DOHH2 (cell line): ENCODE measurements at regions not wholly inside any gene's neighbourhood (a gene's known extent, or its start where the extent isn't known, plus 50 kb on each side); places are given as distances from the start of the nearest gene placed in this dataset.

Experiments
- H3F3A ChIP-seq: fragments of 200-600 bp; sonication (generic), shearing (Covaris generic); 2 replicates; pipeline ENCODE4 v1.6.0; 2016; ENCODE audit warnings: antibody characterized with exemption, mild to moderate bottlenecking; ENCODE audit not compliant: control insufficient read depth, insufficient read depth
- H3K27ac ChIP-seq: fragments of 200-600 bp; sonication (generic); 2 replicates; pipeline ENCODE4 v1.5.1; 2014; ENCODE audit warnings: low read depth, mild to moderate bottlenecking, low read length, moderate library complexity
- H3K27me3 ChIP-seq: fragments of 200-600 bp; sonication (generic); 2 replicates; pipeline ENCODE4 v1.6.1; 2014; ENCODE audit warnings: mild to moderate bottlenecking, low read length, mixed read lengths; ENCODE audit not compliant: control insufficient read depth
- H3K36me3 ChIP-seq: fragments of 200-600 bp; sonication (generic); 2 replicates; pipeline ENCODE4 v1.6.1; 2014; ENCODE audit warnings: mild to moderate bottlenecking, low read length, moderate library complexity, mixed read lengths; ENCODE audit not compliant: control insufficient read depth
- H3K4me1 ChIP-seq: fragments of 200-600 bp; sonication (generic); 2 replicates; pipeline ENCODE4 v1.6.1; 2014; ENCODE audit warnings: mild to moderate bottlenecking, low read length, mixed read lengths; ENCODE audit not compliant: control insufficient read depth
- H3K4me2 ChIP-seq: fragments of 200-600 bp; sonication (generic); 2 replicates; pipeline ENCODE4 v1.6.0; 2014; ENCODE audit warnings: mild to moderate bottlenecking, low read length, moderate library complexity
- H3K4me3 ChIP-seq: fragments of 200-600 bp; sonication (generic); 2 replicates; pipeline ENCODE4 v1.5.1; 2014; ENCODE audit warnings: mild to moderate bottlenecking, low read length, mixed read lengths
- H3K79me2 ChIP-seq: fragments of 200-600 bp; sonication (generic); 2 replicates; pipeline ENCODE4 v1.6.1; 2014; ENCODE audit warnings: mild to moderate bottlenecking, low read length, mixed read lengths; ENCODE audit not compliant: control insufficient read depth
- H3K9me2 ChIP-seq: fragments of 200-600 bp; sonication (generic); replicated peaks from 2 replicates; pipeline ENCODE4 v1.6.1; 2014; ENCODE audit warnings: mild to moderate bottlenecking, low read length, mixed read lengths; ENCODE audit not compliant: control insufficient read depth
- H3K9me3 ChIP-seq: fragments of 200-600 bp; sonication (generic); 2 replicates; pipeline ENCODE4 v1.6.1; 2014; ENCODE audit warnings: antibody characterized with exemption, low read length, mixed read lengths; ENCODE audit not compliant: control insufficient read depth, insufficient read depth
- H4K20me1 ChIP-seq: fragments of 200-600 bp; sonication (generic); 2 replicates; pipeline ENCODE4 v1.6.0; 2014; ENCODE audit warnings: low read depth, mild to moderate bottlenecking, antibody characterized with exemption, low read length, moderate library complexity; ENCODE audit not compliant: control insufficient read depth, insufficient read depth
- CTCF ChIP-seq: fragments of 200-600 bp; sonication (generic); IDR thresholded peaks from one replicate; pipeline ENCODE4 v1.5.1; 2014; ENCODE audit warnings: antibody characterized with exemption, mild to moderate bottlenecking, low read depth, low read length; ENCODE audit not compliant: poor library complexity, severe bottlenecking
- EZH2phosphoT487 ChIP-seq: fragments of 200-600 bp; sonication (generic); IDR thresholded peaks from 2 replicates; pipeline ENCODE4 v1.6.1; 2017; ENCODE audit warnings: borderline replicate concordance, mild to moderate bottlenecking, antibody characterized with exemption, low read length, moderate library complexity, mixed read lengths

DNA sequence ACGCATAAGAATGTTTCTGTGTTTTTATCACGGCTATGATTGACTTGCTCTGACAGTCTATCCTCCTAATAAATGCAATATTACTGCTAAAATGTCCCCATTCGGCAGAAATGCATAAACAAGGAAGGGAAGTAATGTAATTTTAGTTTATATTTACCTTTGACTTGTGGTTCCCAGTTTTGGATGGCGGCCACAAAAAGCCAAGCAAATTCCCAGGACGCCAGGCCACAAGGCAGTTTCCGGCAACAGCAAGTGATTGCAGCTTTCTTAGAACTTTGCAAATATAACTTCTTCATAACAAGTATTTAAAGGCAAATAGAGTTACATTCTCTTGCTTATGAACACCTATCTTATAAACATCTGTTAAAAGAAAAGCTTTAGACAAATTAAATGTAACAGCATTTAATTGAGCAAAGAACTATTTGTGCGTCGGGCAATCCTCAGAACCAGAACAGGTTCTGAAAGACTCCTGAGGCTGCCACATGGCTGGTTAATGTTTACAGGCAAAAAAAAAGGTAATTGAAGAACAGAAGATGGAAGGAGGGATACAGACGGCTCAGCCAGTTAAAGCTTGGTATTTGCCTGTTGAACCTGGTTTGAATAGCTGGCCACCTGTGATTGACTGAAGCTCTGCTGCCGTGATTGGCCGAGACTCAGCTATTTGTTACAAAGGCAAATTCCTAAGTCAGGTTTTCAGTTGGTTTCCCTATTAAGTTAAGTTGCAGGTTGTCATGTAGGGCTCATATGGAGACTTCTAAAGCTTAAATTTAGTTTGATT lies 80.8 kb downstream of the C21orf91 start:
- Histone ChIP-seq H3K27me3 (no peaks in the 10 kb centered on the region), H4K20me1 (no peaks in the 10 kb centered on the region), H3K9me3 (no peaks in the 10 kb centered on the region), H3K9me2 (no peaks in the 10 kb centered on the region), H3F3A (no peaks in the 10 kb centered on the region), H3K4me3 (no peak overlapping the region), H3K36me3 (no peaks in the 10 kb centered on the region), H3K27ac (no peak overlapping the region), H3K4me2 (no peak overlapping the region), H3K4me1 (no peaks in the 10 kb centered on the region), H3K79me2 (no peaks in the 10 kb centered on the region)
- no peak for TF ChIP-seq CTCF
- no peak for TF ChIP-seq EZH2phosphoT487

DNA sequence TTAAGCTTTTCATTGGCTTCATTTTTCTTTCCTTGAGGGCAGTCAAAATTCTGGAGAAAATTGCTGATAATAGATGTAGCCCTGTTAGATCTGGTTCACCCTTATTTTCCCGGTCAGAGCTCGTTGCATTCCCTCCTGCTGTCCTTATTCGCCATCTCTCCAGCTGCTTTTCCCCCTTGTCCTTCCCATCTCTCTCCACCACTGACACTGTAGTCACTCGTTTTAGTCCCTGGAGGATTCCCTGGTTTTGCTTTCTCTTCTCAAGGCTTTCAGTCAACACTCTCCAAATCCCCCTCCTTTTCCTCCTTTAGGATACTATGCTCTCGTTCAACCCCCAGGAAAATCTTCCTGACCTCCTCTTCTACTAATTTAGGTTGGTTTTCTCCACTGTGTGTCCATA lies 83.1 kb downstream of the C21orf91 start:
- Histone ChIP-seq H3F3A (no peaks in the 10 kb centered on the region), H3K9me3 (no peaks in the 10 kb centered on the region), H4K20me1 (no peaks in the 10 kb centered on the region), H3K4me3 (no peak overlapping the region), H3K79me2 (no peaks in the 10 kb centered on the region), H3K27ac (no peak overlapping the region), H3K36me3 (no peaks in the 10 kb centered on the region), H3K9me2 (no peaks in the 10 kb centered on the region), H3K27me3 (no peaks in the 10 kb centered on the region), H3K4me2 (no peak overlapping the region), H3K4me1 (no peaks in the 10 kb centered on the region)
- no peak for TF ChIP-seq EZH2phosphoT487
- TF ChIP-seq CTCF: no peak

GRCh38 chr21:17733209-17733608 lies 85.9 kb downstream of the C21orf91 start:
- H3K9me2 ChIP-seq: no peaks in the 10 kb centered on the region
- no peak overlapping the region for H3K4me2 ChIP-seq
- H3K4me3 ChIP-seq: no peak overlapping the region
- H3K79me2 ChIP-seq: no peaks in the 10 kb centered on the region
- no peaks in the 10 kb centered on the region for H3F3A ChIP-seq
- no peak overlapping the region for H3K27ac ChIP-seq
- no peaks in the 10 kb centered on the region for H3K36me3 ChIP-seq
- no peaks in the 10 kb centered on the region for H4K20me1 ChIP-seq
- H3K9me3 ChIP-seq: no peaks in the 10 kb centered on the region
- H3K27me3 ChIP-seq: no peaks in the 10 kb centered on the region
- TF ChIP-seq EZH2phosphoT487 (no peak), CTCF (no peak)
- H3K4me1 ChIP-seq: no peaks in the 10 kb centered on the region
